SK-N-SH (cell line): ENCODE measurements at regions not wholly inside any gene's neighbourhood (a gene's known extent, or its start where the extent isn't known, plus 50 kb on each side); places are given as distances from the start of the nearest gene placed in this dataset.

ENCODE experiments used
- CTCF ChIA-PET: fragments of 300-600, 350-600 bp; formaldehyde crosslinking; extraction: SDS; loops from one replicate; lab custom pipeline; 2021; lab: Yijun Ruan, JAX
- POLR2A ChIA-PET: fragments of 350-600 bp; sonication (Branson Sonifier 250); formaldehyde crosslinking; extraction: SDS; loops from one replicate; lab custom pipeline; 2020; ENCODE audit warnings: antibody characterized with exemption, inconsistent platforms; lab: Yijun Ruan, JAX
- DNase-seq: peaks from one replicate; pipeline ENCODE4 v3.0.0; 2012
- H2AFZ ChIP-seq: fragments of 200-600 bp; sonication (generic); 2 replicates; pipeline ENCODE4 v1.8.1; 2016; ENCODE audit warnings: antibody characterized with exemption, mild to moderate bottlenecking, low read depth
- H3F3A ChIP-seq: fragments of 200-600 bp; sonication (generic); replicated peaks from 2 replicates; pipeline ENCODE3; 2016; ENCODE audit warnings: antibody characterized with exemption, mild to moderate bottlenecking; ENCODE audit not compliant: insufficient read depth
- H3K27ac ChIP-seq, 2 experiments: fragments of 200-500 bp in 1 of 2; fragments of 200-600 bp in 1 of 2; sonication (Bioruptor generic) in 1 of 2; sonication (generic), shearing (Covaris generic) in 1 of 2; 2 replicates each; pipeline versions ENCODE4 v1.5.1 to v1.6.1; 2014 to 2016; ENCODE audit warnings: low read depth in 2 of 2, inconsistent platforms in 1 of 2, low read length in 1 of 2, mild to moderate bottlenecking in 1 of 2, mixed read lengths in 1 of 2
- H3K27me3 ChIP-seq: fragments of 200-600 bp; sonication (generic), shearing (Covaris generic); 2 replicates; pipeline ENCODE4 v1.6.1; 2016; ENCODE audit warnings: mixed run types; ENCODE audit not compliant: insufficient read depth
- H3K36me3 ChIP-seq, 2 experiments: fragments of 200-500 bp in 1 of 2; fragments of 200-600 bp in 1 of 2; sonication (Bioruptor generic) in 1 of 2; sonication (generic) in 1 of 2; replicated peaks in 1 of 2; 2 replicates each; pipeline versions ENCODE3 to v1.5.1; 2014 to 2016; ENCODE audit warnings: low read length in 1 of 2, mild to moderate bottlenecking in 1 of 2; ENCODE audit not compliant: insufficient read depth in 2 of 2, control insufficient read depth in 1 of 2
- H3K4me1 ChIP-seq, 2 experiments: fragments of 200-500 bp in 1 of 2; fragments of 200-600 bp in 1 of 2; sonication (Bioruptor generic) in 1 of 2; sonication (generic), shearing (Covaris generic) in 1 of 2; 2 replicates each; pipeline versions ENCODE4 v1.5.1 to v1.6.1; 2014 to 2016; ENCODE audit warnings: low read depth in 1 of 2, low read length in 1 of 2, mixed run types in 1 of 2; ENCODE audit not compliant: insufficient read depth in 2 of 2, control insufficient read depth in 1 of 2
- H3K4me2 ChIP-seq: fragments of 200-600 bp; sonication (generic), shearing (Covaris generic); 2 replicates; pipeline ENCODE4 v1.6.1; 2017; ENCODE audit warnings: mixed run types
- H3K4me3 ChIP-seq, 2 experiments: fragments of 200-500 bp in 1 of 2; fragments of 200-600 bp in 1 of 2; sonication (Bioruptor generic) in 1 of 2; sonication (generic), shearing (Covaris generic) in 1 of 2; 2 replicates each; pipeline versions ENCODE4 v1.5.1 to v1.8.1; 2014 to 2016; ENCODE audit warnings: low read depth in 2 of 2, inconsistent platforms in 1 of 2, low read length in 1 of 2, mild to moderate bottlenecking in 1 of 2, mixed read lengths in 1 of 2, moderate library complexity in 1 of 2
- H3K79me2 ChIP-seq: fragments of 200-600 bp; sonication (generic); 2 replicates; pipeline ENCODE4 v1.8.1; 2017; ENCODE audit warnings: mild to moderate bottlenecking; ENCODE audit not compliant: insufficient read depth
- H3K9ac ChIP-seq: fragments of 200-600 bp; sonication (generic); 2 replicates; pipeline ENCODE4 v1.6.1; 2017; ENCODE audit warnings: mixed run types
- H3K9me2 ChIP-seq: fragments of 200-600 bp; sonication (generic); 2 replicates; pipeline ENCODE4 v1.6.1; 2017; ENCODE audit warnings: mixed run types
- H3K9me3 ChIP-seq: fragments of 200-600 bp; sonication (generic); 2 replicates; pipeline ENCODE4 v1.6.1; 2017; ENCODE audit warnings: mixed run types, mild to moderate bottlenecking, moderate library complexity
- H4K20me1 ChIP-seq: fragments of 200-600 bp; sonication (generic); 2 replicates; pipeline ENCODE4 v1.6.1; 2017; ENCODE audit warnings: mild to moderate bottlenecking, mixed run types; ENCODE audit not compliant: insufficient read depth
- EP300 ChIP-seq, 2 experiments: IDR thresholded peaks; 2 replicates each; pipeline versions ENCODE4 v1.4.0 to v1.6.1; 2012; ENCODE audit warnings: borderline replicate concordance in 1 of 2, low read depth in 1 of 2, low read length in 1 of 2
- EZH2phosphoT487 ChIP-seq: fragments of 200-600 bp; sonication (generic); IDR thresholded peaks from 2 replicates; pipeline ENCODE4 v1.6.1; 2017; ENCODE audit warnings: low read depth, mixed run types, mild to moderate bottlenecking, antibody characterized with exemption, moderate library complexity, borderline replicate concordance
- FOSL2 ChIP-seq: IDR thresholded peaks from 2 replicates; pipeline ENCODE4 v1.4.0; 2012; ENCODE audit warnings: low read depth, mild to moderate bottlenecking, moderate library complexity, borderline replicate concordance
- FOXJ3 ChIP-seq: sonication (generic); formaldehyde crosslinking; IDR thresholded peaks from 2 replicates; pipeline ENCODE4 v1.5.1; 2020; ENCODE audit warnings: mild to moderate bottlenecking, missing genetic modification reagents
- FOXM1 ChIP-seq: IDR thresholded peaks from 2 replicates; pipeline ENCODE4 v1.4.0; 2012; ENCODE audit warnings: low read depth, mild to moderate bottlenecking
- GABPA ChIP-seq: IDR thresholded peaks from 2 replicates; pipeline ENCODE4 v1.4.0; 2012; ENCODE audit warnings: low read depth, mild to moderate bottlenecking
- MAX ChIP-seq: IDR thresholded peaks from 2 replicates; pipeline ENCODE4 v1.4.0; 2012; ENCODE audit warnings: low read depth
- MXI1 ChIP-seq: IDR thresholded peaks from 2 replicates; pipeline ENCODE4 v1.6.1; 2012; ENCODE audit warnings: mild to moderate bottlenecking, low read depth, low read length, improper control_type of control experiment
- NFIC ChIP-seq: IDR thresholded peaks from 2 replicates; pipeline ENCODE4 v1.4.0; 2012; ENCODE audit warnings: borderline replicate concordance
- RFX5 ChIP-seq: IDR thresholded peaks from 2 replicates; pipeline ENCODE4 v1.6.1; 2012; ENCODE audit warnings: mild to moderate bottlenecking, improper control_type of control experiment, low read length
- TCF12 ChIP-seq: IDR thresholded peaks from 2 replicates; pipeline ENCODE4 v1.4.0; 2012
- TEAD4 ChIP-seq: IDR thresholded peaks from 2 replicates; pipeline ENCODE4 v1.4.0; 2012; ENCODE audit warnings: mild to moderate bottlenecking, borderline replicate concordance; ENCODE audit not compliant: insufficient read depth
- USF2 ChIP-seq: fragments of 150-350 bp; IDR thresholded peaks from 2 replicates; pipeline ENCODE4 v1.6.1; 2017; ENCODE audit warnings: antibody characterized with exemption, low read length, low read depth, borderline replicate concordance
- ZBTB33 ChIP-seq: IDR thresholded peaks from 2 replicates; pipeline ENCODE4 v1.4.0; 2012; ENCODE audit warnings: low read depth, borderline replicate concordance
- WGBS: methylation state at CpG from one replicate; pipeline ENCODE4 v1.1.6; 2017; ENCODE audit warnings: low lambda C conversion rate; 5-methylcytosine and 5-hydroxymethylcytosine counted together

GRCh38 chr13:104414181-104414580 is 1348.0 kb upstream of the SLC10A2 start:
- no peaks in the 10 kb centered on the region for H3K9me2 ChIP-seq
- no peaks in the 10 kb centered on the region for H4K20me1 ChIP-seq
- no peak overlapping the region for H3K9ac ChIP-seq
- ChIA-PET POLR2A (no interaction called here), CTCF (no interaction called here)
- H3K9me3 ChIP-seq, result no peaks in the 10 kb centered on the region
- DNase-seq, result no peak
- no peaks in the 10 kb centered on the region for H3K36me3 ChIP-seq
- TF ChIP-seq TCF12 (no peak), FOXJ3 (CRISPR knock-in tag) (no peak), NFIC (no peak), GABPA (no peak), EP300 (IDR thresholded peaks at IDR 0.05; ENCODE audit: borderline replicate concordance in 1 of 2, low read depth in 1 of 2, low read length in 1 of 2) (no peak), EZH2phosphoT487 (no peak), MAX (no peak)
- no peaks in the 10 kb centered on the region for H3K27me3 ChIP-seq
- no peak overlapping the region for H3K27ac ChIP-seq
- H2AFZ ChIP-seq, result no peak overlapping the region
- H3K4me2 ChIP-seq, result no peak overlapping the region
- H3F3A ChIP-seq, result no peaks in the 10 kb centered on the region
- H3K4me1 ChIP-seq, result peaks cover 0 to 2% of the 10 kb centered on the region in 2 experiments; a peak in 2 of 4 replicates
- 75% methylated on average over 2 of the region's 2 CpGs for WGBS
- H3K4me3 ChIP-seq, result no peak overlapping the region
- no peaks in the 10 kb centered on the region for H3K79me2 ChIP-seq

GRCh38 chr13:104411141-104411765 is 1345.0 kb upstream of the SLC10A2 start:
- CTCF ChIA-PET, result no interaction called here
- Histone ChIP-seq H3K9me3 (0 out of 2 replicates have a peak, but pooled peaks cover under 1% of the 10 kb centered on the region), H3K4me2 (no peak overlapping the region)

More at GRCh38 chr13:104411141-104411765, 1345.0 kb upstream of the SLC10A2 start:
- peaks cover 0 to 2% of the 10 kb centered on the region in 2 experiments for H3K36me3 ChIP-seq
- no peak overlapping the region for H3K4me3 ChIP-seq
- DNase-seq, result no peak
- no peak overlapping the region for H3K9ac ChIP-seq
- no peak overlapping the region for H3K27ac ChIP-seq
- 58% methylated on average over 5 of the region's 5 CpGs for WGBS
- H3K79me2 ChIP-seq, result no peaks in the 10 kb centered on the region
- no peaks in the 10 kb centered on the region for H3K9me2 ChIP-seq
- POLR2A ChIA-PET, result no interaction called here
- no peak overlapping the region for H2AFZ ChIP-seq
- no peaks in the 10 kb centered on the region for H4K20me1 ChIP-seq
- H3K4me1 ChIP-seq, result peaks cover 0 to 2% of the 10 kb centered on the region in 2 experiments; a peak in 1 of 4 replicates
- H3K27me3 ChIP-seq, result no peaks in the 10 kb centered on the region
- no peaks in the 10 kb centered on the region for H3F3A ChIP-seq
- no peak for TF ChIP-seq FOXJ3 (CRISPR knock-in tag)
- no peak for TF ChIP-seq ZBTB33
- TF ChIP-seq EZH2phosphoT487, result no peak
- TF ChIP-seq FOSL2, result no peak
- TF ChIP-seq TEAD4, result no peak
- no peak for TF ChIP-seq RFX5
- TF ChIP-seq MXI1, result no peak
- TF ChIP-seq FOXM1, result no peak
- TF ChIP-seq USF2, result no peak
